IMR-90 (cell line): ENCODE measurements at regions not wholly inside any gene's neighbourhood (a gene's known extent, or its start where the extent isn't known, plus 50 kb on each side); places are given as distances from the start of the nearest gene placed in this dataset.

Experiments used
- ATAC-seq: fragments of 200-7000 bp; cut with Tn5 transposase; 2 replicates; pipeline ENCODE4 v1.9.1; 2020; ENCODE audit warnings: low read depth, mild to moderate bottlenecking, moderate library complexity
- BruUV-seq: library from RNA; stranded (reverse); fragments of 400-500 nt; replicated peaks from 2 replicates; lab custom pipeline; 2021; lab: Mats Ljungman, UMichigan
- CTCF ChIA-PET: fragments of 300-600 bp; formaldehyde crosslinking; extraction: SDS; loops from one replicate; lab custom pipeline; 2021; ENCODE audit warnings: antibody characterized with exemption; lab: Yijun Ruan, JAX
- POLR2A ChIA-PET: fragments of 300-600 bp; sonication (Branson Sonifier 250); formaldehyde crosslinking; loops from one replicate; lab custom pipeline; 2022; ENCODE audit warnings: antibody characterized with exemption; ENCODE audit not compliant: unreplicated experiment; lab: Charles Lee
- DNase-seq: peaks from one replicate; pipeline ENCODE4 v3.0.0; 2013
- H2AFZ ChIP-seq: replicated peaks from 2 replicates; pipeline ENCODE3; 2013; ENCODE audit warnings: low read length, mild to moderate bottlenecking; ENCODE audit not compliant: poor library complexity
- H2AK5ac ChIP-seq: 2 replicates; pipeline ENCODE4 v1.6.1; 2013; ENCODE audit warnings: low read depth, low read length, inconsistent platforms
- H2AK9ac ChIP-seq: replicated peaks from 2 replicates; pipeline ENCODE3; 2013; ENCODE audit warnings: mild to moderate bottlenecking, low read depth, low read length, moderate library complexity; ENCODE audit not compliant: poor library complexity
- H2BK120ac ChIP-seq: 2 replicates; pipeline ENCODE4 v1.6.1; 2013; ENCODE audit warnings: low read depth, low read length, inconsistent platforms
- H2BK15ac ChIP-seq: 3 replicates; pipeline ENCODE4 v1.6.1; 2013; ENCODE audit warnings: low read depth, low read length, inconsistent platforms
- H2BK20ac ChIP-seq: 2 replicates; pipeline ENCODE4 v1.6.1; 2013; ENCODE audit warnings: low read depth, mild to moderate bottlenecking, inconsistent platforms, low read length, moderate library complexity
- H2BK5ac ChIP-seq: 2 replicates; pipeline ENCODE4 v1.6.1; 2013; ENCODE audit warnings: mild to moderate bottlenecking, low read depth, low read length, inconsistent platforms; ENCODE audit not compliant: poor library complexity, severe bottlenecking
- H3K14ac ChIP-seq: replicated peaks from 2 replicates; pipeline ENCODE4 v1.6.1; 2013; ENCODE audit warnings: low read depth, low read length, inconsistent platforms
- H3K18ac ChIP-seq: 2 replicates; pipeline ENCODE4 v1.6.1; 2013; ENCODE audit warnings: low read depth, low read length, control low read depth
- H3K23ac ChIP-seq: 2 replicates; pipeline ENCODE4 v1.6.1; 2013; ENCODE audit warnings: low read depth, low read length, inconsistent platforms
- H3K27ac ChIP-seq: 2 replicates; pipeline ENCODE4 v1.5.1; 2013; ENCODE audit warnings: mild to moderate bottlenecking, control low read depth, low read length; ENCODE audit not compliant: insufficient read depth
- H3K27me3 ChIP-seq: 2 replicates; pipeline ENCODE4 v1.6.1; 2013; ENCODE audit warnings: low read length; ENCODE audit not compliant: control insufficient read depth, insufficient read depth
- H3K36me3 ChIP-seq: 2 replicates; pipeline ENCODE4 v1.6.1; 2013; ENCODE audit warnings: low read length, mixed read lengths; ENCODE audit not compliant: control insufficient read depth, insufficient read depth
- H3K4ac ChIP-seq: 2 replicates; pipeline ENCODE4 v1.6.1; 2013; ENCODE audit warnings: low read depth, low read length, inconsistent platforms
- H3K4me1 ChIP-seq: 2 replicates; pipeline ENCODE4 v1.6.1; 2013; ENCODE audit warnings: low read length, mixed read lengths; ENCODE audit not compliant: control insufficient read depth, insufficient read depth
- H3K4me2 ChIP-seq: 2 replicates; pipeline ENCODE4 v1.6.1; 2013; ENCODE audit warnings: low read depth, mild to moderate bottlenecking, control low read depth, low read length, moderate library complexity
- H3K4me3 ChIP-seq: 2 replicates; pipeline ENCODE4 v1.5.1; 2013; ENCODE audit warnings: low read depth, mild to moderate bottlenecking, control low read depth, low read length, moderate library complexity; ENCODE audit not compliant: insufficient read depth
- H3K56ac ChIP-seq: 2 replicates; pipeline ENCODE4 v1.6.1; 2013; ENCODE audit warnings: low read length, inconsistent platforms; ENCODE audit not compliant: insufficient read depth; ENCODE audit errors: extremely low read depth
- H3K79me1 ChIP-seq, 2 experiments: 2 replicates each; pipeline ENCODE4 v1.6.1; 2013; ENCODE audit warnings: low read length in 2 of 2, inconsistent platforms in 1 of 2, low read depth in 1 of 2
- H3K9ac ChIP-seq: 2 replicates; pipeline ENCODE4 v1.6.1; 2013; ENCODE audit warnings: low read depth, low read length, control low read depth
- H3K9me1 ChIP-seq: 2 replicates; pipeline ENCODE4 v1.6.1; 2013; ENCODE audit warnings: low read length, inconsistent platforms; ENCODE audit not compliant: insufficient read depth
- H3K9me3 ChIP-seq: 2 replicates; pipeline ENCODE4 v1.6.1; 2013; ENCODE audit warnings: low read length; ENCODE audit not compliant: control insufficient read depth, insufficient read depth
- H4K20me1 ChIP-seq: 2 replicates; pipeline ENCODE4 v1.6.1; 2013; ENCODE audit warnings: low read length, inconsistent platforms; ENCODE audit not compliant: insufficient read depth
- H4K5ac ChIP-seq: 2 replicates; pipeline ENCODE4 v1.6.1; 2013; ENCODE audit warnings: mild to moderate bottlenecking, low read depth, low read length, control low read depth
- H4K8ac ChIP-seq, 2 experiments: 2 replicates each; pipeline ENCODE4 v1.6.1; 2013; ENCODE audit warnings: low read depth in 2 of 2, low read length in 2 of 2, control low read depth in 1 of 2, inconsistent platforms in 1 of 2
- H4K91ac ChIP-seq: 2 replicates; pipeline ENCODE4 v1.6.1; 2013; ENCODE audit warnings: low read depth, low read length, inconsistent platforms; ENCODE audit not compliant: insufficient read depth
- CEBPB ChIP-seq: IDR thresholded peaks from 2 replicates; pipeline ENCODE4 v1.6.1; 2012; ENCODE audit warnings: low read depth, low read length, improper control_type of control experiment
- CHD1 ChIP-seq: IDR thresholded peaks from 2 replicates; pipeline ENCODE4 v1.6.1; 2012; ENCODE audit warnings: low read depth, low read length, improper control_type of control experiment
- CTCF ChIP-seq: conservative IDR thresholded peaks from 2 replicates; pipeline ENCODE4 v1.5.1; 2012; ENCODE audit warnings: mild to moderate bottlenecking, low read depth, low read length, improper control_type of control experiment
- FOS ChIP-seq: fragments of 150-350 bp; IDR thresholded peaks from 2 replicates; pipeline ENCODE4 v1.6.1; 2016; ENCODE audit warnings: low read depth, low read length
- RCOR1 ChIP-seq: IDR thresholded peaks from 2 replicates; pipeline ENCODE4 v1.6.1; 2012; ENCODE audit warnings: mild to moderate bottlenecking, low read length, improper control_type of control experiment; ENCODE audit not compliant: insufficient replicate concordance
- RFX5 ChIP-seq: IDR thresholded peaks from 2 replicates; pipeline ENCODE4 v1.8.0; 2012; ENCODE audit warnings: low read depth, mild to moderate bottlenecking, low read length, moderate library complexity
- dilution Hi-C: fragments of 300-500 bp; cut with HindIII; formaldehyde crosslinking; loops from one replicate; pipeline ENCODE4 v1.14.3; 2018; ENCODE audit warnings: low sequenced_read_pairs; ENCODE audit not compliant: unreplicated experiment
- in situ Hi-C: fragments of 300-500 bp; cut with MboI; formaldehyde crosslinking; loops from 3 replicates; pipeline ENCODE4 v1.14.3; 2019; ENCODE audit warnings: low sequenced_read_pairs, inconsistent platforms, mixed read lengths
- intact Hi-C: fragments of 100-400 bp; cut with micrococcal nuclease; formaldehyde crosslinking; loops from 2 replicates; pipeline ENCODE4 v1.10.0; 2022

- no peaks in the 10 kb centered on the region for H3K9me3 ChIP-seq
- no peaks in the 10 kb centered on the region for H3K9me1 ChIP-seq
- no peak overlapping the region for H3K14ac ChIP-seq
- no peak overlapping the region for H3K4ac ChIP-seq
- CTCF ChIA-PET: no interaction called here
- 0 out of 2 replicates have a peak overlapping the region, but pooled peaks have one; percentile 23 for H2BK120ac ChIP-seq
- H3K4me2 ChIP-seq: no peak overlapping the region
- H4K91ac ChIP-seq: no peak overlapping the region
- no peak overlapping the region for H3K56ac ChIP-seq
- no peak overlapping the region for H2BK20ac ChIP-seq
- no peak overlapping the region for H2BK15ac ChIP-seq
- peaks cover 3% of the 10 kb centered on the region; the same call in 1 of the 2 replicates for H3K4me1 ChIP-seq
- H2AFZ ChIP-seq: peak overlapping the region; percentile 64
- H4K5ac ChIP-seq: no peak overlapping the region
- in situ Hi-C loops (no loop called here), dilution Hi-C loops (no loop called here), intact Hi-C loops (no loop called here)
- POLR2A ChIA-PET: no interaction called here
- H3K23ac ChIP-seq: no peak overlapping the region
- H3K18ac ChIP-seq: no peak overlapping the region
- no peak overlapping the region for H3K27ac ChIP-seq
- H3K27me3 ChIP-seq: no peaks in the 10 kb centered on the region
- H4K8ac ChIP-seq: no peak overlapping the region
- H2AK9ac ChIP-seq: no peak overlapping the region
- no peak overlapping the region for H3K4me3 ChIP-seq
- H3K79me1 ChIP-seq: no peaks in the 10 kb centered on the region
- H3K9ac ChIP-seq: no peak overlapping the region
- no peak overlapping the region for H2AK5ac ChIP-seq
- no peak overlapping the region for H2BK5ac ChIP-seq
- no peaks in the 10 kb centered on the region for H4K20me1 ChIP-seq
- ATAC-seq: no peak
- no peaks in the 10 kb centered on the region for H3K36me3 ChIP-seq
- TF ChIP-seq RCOR1 (no peak), RFX5 (no peak), CHD1 (no peak), CEBPB (no peak), CTCF (no peak), FOS (no peak)
- DNase-seq: peak; percentile 7
- BruUV-seq: no TSS peak
Measured at GRCh38 chr3:17811646-17812045, 69.2 kb upstream of the TBC1D5 start.
